GM13977 (cell line): ENCODE measurements at regions not wholly inside any gene's neighbourhood (a gene's known extent, or its start where the extent isn't known, plus 50 kb on each side); places are given as distances from the start of the nearest gene placed in this dataset.

Experiments
- DNase-seq: peaks from one replicate; pipeline ENCODE4 v3.0.0; 2012; ENCODE audit warnings: low spot score
- CTCF ChIP-seq: IDR thresholded peaks from 2 replicates; pipeline ENCODE4 v1.5.1; 2012; ENCODE audit warnings: mild to moderate bottlenecking, control low read depth; ENCODE audit not compliant: insufficient read depth; ENCODE audit errors: extremely low read depth, missing control alignments
- in situ Hi-C: fragments of 300-500 bp; cut with MboI; formaldehyde crosslinking; loops from one replicate; pipeline ENCODE4 v1.12.0; 2022; ENCODE audit warnings: low sequenced_read_pairs, low pct_unique_long_range_greater_than_20kb, mixed read lengths, inconsistent platforms; ENCODE audit not compliant: unreplicated experiment

GRCh38 chr2:60353863-60354262 is 199.6 kb downstream of the BCL11A start:
- peak; percentile 35 for DNase-seq
- no peak for TF ChIP-seq CTCF
- in situ Hi-C loops: no loop called here

DNA sequence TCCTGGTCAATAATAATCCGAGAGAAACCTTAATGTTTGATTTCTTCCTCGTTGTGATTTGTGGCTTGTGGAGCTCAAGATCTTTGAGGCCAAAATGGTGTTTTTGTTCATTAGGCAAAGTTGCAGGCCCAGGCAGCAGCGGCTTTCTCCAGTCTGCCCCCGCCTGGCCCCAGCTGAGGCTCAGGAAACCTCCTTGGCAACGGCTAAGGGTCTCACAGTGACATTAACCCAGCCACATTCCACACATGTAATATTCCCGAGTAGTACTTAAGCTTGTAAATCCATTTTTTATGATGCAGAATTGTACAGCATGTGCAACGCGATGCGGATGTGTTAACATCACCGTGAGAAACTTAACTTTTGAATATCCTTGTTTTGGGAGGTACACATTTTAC is 200.1 kb downstream of the BCL11A start:
- peak; percentile 22 for TF ChIP-seq CTCF
- in situ Hi-C loops: no loop called here
- no peak for DNase-seq

- in situ Hi-C loops: no loop called here
Observed at GRCh38 chr2:60352491-60353405, 200.7 kb downstream of the BCL11A start.

DNA sequence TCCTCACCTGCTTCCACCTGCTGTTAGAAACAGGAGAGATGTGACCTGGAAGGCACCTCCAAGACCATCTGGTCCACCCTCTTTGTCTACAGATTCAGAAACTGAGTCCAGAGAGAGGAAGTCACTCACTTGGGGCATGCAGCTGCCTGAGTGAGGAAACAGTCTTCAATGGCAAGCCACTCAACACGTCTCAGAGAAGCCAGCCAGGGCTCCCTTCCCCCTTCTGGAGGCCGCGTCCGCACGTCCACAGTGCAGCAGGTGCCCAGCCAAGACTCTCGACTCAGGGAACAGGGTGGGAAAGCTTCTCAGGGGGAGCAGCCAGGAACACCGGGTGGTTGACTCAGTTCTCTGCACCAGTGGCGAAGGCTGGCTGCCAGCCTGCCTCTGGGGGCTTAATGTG is 201.7 kb downstream of the BCL11A start:
- in situ Hi-C loops: no loop called here
- no peak for TF ChIP-seq CTCF
- no peak for DNase-seq

More at GRCh38 chr2:60352491-60353405, 200.7 kb downstream of the BCL11A start:
- no peak for TF ChIP-seq CTCF
- DNase-seq: no peak

- in situ Hi-C loops: no loop called here
- no peak for DNase-seq
- TF ChIP-seq CTCF: no peak
Observed at GRCh38 chr2:60351321-60351720, 202.1 kb downstream of the BCL11A start.

- TF ChIP-seq CTCF: no peak
- no peak for DNase-seq
- in situ Hi-C loops: no loop called here
Observed at GRCh38 chr2:60350791-60351190, 202.7 kb downstream of the BCL11A start.
